ENCODE measurements at regions not wholly inside any gene's neighbourhood (a gene's known extent, or its start where the extent isn't known, plus 50 kb on each side); places are given as distances from the start of the nearest gene placed in this dataset.

- Histone ChIP-seq H3K27ac (ENCODE audit: extremely low read depth, low read depth, low read length) (no peak overlapping the region), H3K36me3 (ENCODE audit: control insufficient read depth, insufficient read depth, low read length) (no peaks in the 10 kb centered on the region), H3K4me3 (no peak overlapping the region), H3K79me2 (ENCODE audit: control insufficient read depth, insufficient read depth, low read length) (no peaks in the 10 kb centered on the region), H3K27me3 (ENCODE audit: control insufficient read depth in 2 of 2, insufficient read depth in 2 of 2, low read length in 2 of 2) (no peaks in the 10 kb centered on the region), H3K9me1 (ENCODE audit: control insufficient read depth, insufficient read depth, low read length) (no peaks in the 10 kb centered on the region), H4K20me1 (replicated peaks; ENCODE audit: control insufficient read depth, insufficient read depth, low read length) (no peaks in the 10 kb centered on the region), H2AFZ (ENCODE audit: low read depth, low read length) (no peak overlapping the region), H3K4me1 (replicated peaks in 1 of 2; ENCODE audit: control insufficient read depth in 2 of 2, insufficient read depth in 2 of 2, low read length in 2 of 2) (no peaks in the 10 kb centered on the region), H3K9me3 (replicated peaks; ENCODE audit: control insufficient read depth, insufficient read depth, low read depth, low read length) (no peaks in the 10 kb centered on the region), H3K9ac (ENCODE audit: insufficient read depth in 1 of 2, low read depth in 2 of 2, low read length in 2 of 2) (no peak overlapping the region), H3K4me2 (ENCODE audit: insufficient read depth, low read length) (no peak overlapping the region)
- in situ Hi-C loops (cut with MboI), result no loop called here
- TF ChIP-seq ZBTB9 (CRISPR knock-in tag; IDR thresholded peaks at IDR 0.05) (no peak), TAF1 (IDR thresholded peaks at IDR 0.05; ENCODE audit: control insufficient read depth, extremely low read depth, insufficient read depth, low read length, severe bottlenecking) (no peak), SRSF7 (optimal IDR thresholded peaks at IDR 0.05; ENCODE audit: low read depth, low read length) (no peak), ZZZ3 (IDR thresholded peaks at IDR 0.05) (no peak), SFPQ (IDR thresholded peaks at IDR 0.05; ENCODE audit: low read depth, low read length) (no peak), SMAD3 (CRISPR knock-in tag; conservative IDR thresholded peaks at IDR 0.05) (no peak), POLR2A (conservative IDR thresholded peaks at IDR 0.05) (no peak), RNF2 (IDR thresholded peaks at IDR 0.05) (no peak), ZNF253 (CRISPR knock-in tag; conservative IDR thresholded peaks at IDR 0.05) (no peak), ZNF740 (CRISPR knock-in tag; IDR thresholded peaks at IDR 0.05) (no peak), ZNF740 (tag; IDR thresholded peaks at IDR 0.05) (no peak), VEZF1 (CRISPR knock-in tag; IDR thresholded peaks at IDR 0.05) (no peak), SREBF1 (IDR thresholded peaks at IDR 0.05; ENCODE audit: borderline replicate concordance, low read depth, low read length) (no peak), SP1 (CRISPR knock-in tag; IDR thresholded peaks at IDR 0.05) (no peak), CBX3 (IDR thresholded peaks at IDR 0.05; ENCODE audit: borderline replicate concordance in 1 of 2, low read length in 2 of 2) (no peak)
- intact Hi-C loops (cut with micrococcal nuclease), result no loop called here
- POLR2A ChIA-PET, result no interaction called here
- no TSS peak for BruUV-seq (replicated peaks)
- DNase-seq (ENCODE audit: extremely low read depth in 1 of 4, low spot score in 3 of 4) (no peak), FAIRE-seq (no peak), ATAC-seq (no peak)
- CTCF ChIA-PET (ENCODE audit: low intra/inter-chr PET ratio), result no interaction called here
- WGBS (ENCODE audit: insufficient coverage, low coverage, missing lambda C conversion rate), result 6% methylated on average over 2 of the region's 2 CpGs
Measured at GRCh38 chr3:55307622-55308021, 179.5 kb downstream of the WNT5A start.
